Heart right ventricle (tissue), 16 donors: ENCODE measurements at regions not wholly inside any gene's neighbourhood (a gene's known extent, or its start where the extent isn't known, plus 50 kb on each side); places are given as distances from the start of the nearest gene placed in this dataset.

Experiments
- ATAC-seq, 8 donors: fragments of 200-7000 bp; cut with Tn5 transposase; one replicate each; pipeline ENCODE4 v1.9.1; 2020; ENCODE audit warnings: mild to moderate bottlenecking in 8 of 8, moderate library complexity in 8 of 8, moderate number of reproducible peaks in 1 of 8
- DNase-seq, 2 donors: peaks; one replicate each; pipeline ENCODE4 v3.0.0-alpha.2; 2020
- H3K27ac ChIP-seq, 10 donors: fragments of 200-600 bp; sonication (generic) in 2 of 10; one replicate each; pipeline versions ENCODE4 v1.5.0 to v1.8.0; 2020 to 2022; ENCODE audit warnings: mild to moderate bottlenecking in 3 of 10
- H3K27me3 ChIP-seq, 7 donors: fragments of 200-600 bp; one replicate each; pipeline ENCODE4 v1.8.0; 2021 to 2022; ENCODE audit warnings: mild to moderate bottlenecking in 2 of 7
- H3K36me3 ChIP-seq, 9 donors: fragments of 200-600 bp; sonication (generic) in 1 of 9; one replicate each; pipeline versions ENCODE4 v1.5.0 to v1.8.0; 2020 to 2022; ENCODE audit warnings: mild to moderate bottlenecking in 2 of 9
- H3K4me1 ChIP-seq, 9 donors: fragments of 200-600 bp; sonication (generic) in 1 of 9; one replicate each; pipeline versions ENCODE4 v1.5.0 to v1.8.0; 2020 to 2022; ENCODE audit warnings: mild to moderate bottlenecking in 4 of 9
- H3K4me3 ChIP-seq, 10 donors: fragments of 200-600 bp; sonication (generic) in 2 of 10; one replicate each; pipeline versions ENCODE4 v1.5.0 to v1.8.0; 2020 to 2022; ENCODE audit warnings: mild to moderate bottlenecking in 7 of 10, moderate library complexity in 2 of 10
- H3K9me3 ChIP-seq, 11 donors: fragments of 200-600 bp in 10 of 11; sonication (generic) in 2 of 11; one replicate each; pipeline versions ENCODE4 v1.5.0 to v1.8.0; 2013 to 2022; ENCODE audit warnings: mild to moderate bottlenecking in 2 of 11, control low read depth in 1 of 11, moderate library complexity in 1 of 11
- WGBS, 2 donors: extraction: QIAGEN DNeasy Blood & Tissue Kit; methylation state at CpG; one replicate each; pipeline ENCODE4 v1.1.7; 2013; ENCODE audit warnings: inconsistent platforms in 1 of 2; 5-methylcytosine and 5-hydroxymethylcytosine counted together
- intact Hi-C, 10 donors: fragments of 100-400 bp; cut with DNase I; formaldehyde crosslinking; loops; one replicate each; pipeline versions ENCODE4 v1.11.1 to v1.14.2; 2022
- TF ChIP-seq, protein P1 (sequence below), 9 donors: fragments of 200-600 bp; sonication (generic) in 2 of 9; IDR thresholded peaks; one replicate each; pipeline versions ENCODE4 v1.5.0 to v1.8.0; 2021 to 2022; ENCODE audit warnings: antibody characterized with exemption in 9 of 9, mild to moderate bottlenecking in 5 of 9, moderate library complexity in 1 of 9
- donor health status: Arrhythmogenic right ventricular cardiomyopathy.
- donor health status: ischemic (EF 13 %, LVEDD 7.1; RV severe dilation, severe dysfunction).
- donor health status: healthy with polysubstance abuse.
- donor health status: DM: no; HTN: yes; CAD: no.
- donor health status: DM: no; HTN: no; CAD: no.
- donor health status: ischemic (EF 25% LVEDD 6.9; RV normal size, moderate dysfunction).
- donor health status: ischemic (EF 25% LVEDD 5.7; RV mildly dilated, moderate dysfunction).
- donor health status: healthy.
- donor health status: DM: yes; HTN: yes; CAD: no.
- donor health status: Ischemic cardiomyopathy.
- donor health status: ischemic (EF 35%, LVEDD 5.7; RV mildly dilated, moderate dysfunction).
- donor health status: nonischemic (EF 11% LVEDD 7.7; RV severe dilation, severe dysfunction).
- donor health status: DM: yes; HTN: yes; CAD: no.
- donor health status: PGD.
- donor health status: ischemic (EF 29% LVEDD 5.4; RV normal size, mild dysfunction).
- donor health status: nonischemic (EF 23%, LVEDD 6.1; RV moderate dilation, normal function).

DNA sequence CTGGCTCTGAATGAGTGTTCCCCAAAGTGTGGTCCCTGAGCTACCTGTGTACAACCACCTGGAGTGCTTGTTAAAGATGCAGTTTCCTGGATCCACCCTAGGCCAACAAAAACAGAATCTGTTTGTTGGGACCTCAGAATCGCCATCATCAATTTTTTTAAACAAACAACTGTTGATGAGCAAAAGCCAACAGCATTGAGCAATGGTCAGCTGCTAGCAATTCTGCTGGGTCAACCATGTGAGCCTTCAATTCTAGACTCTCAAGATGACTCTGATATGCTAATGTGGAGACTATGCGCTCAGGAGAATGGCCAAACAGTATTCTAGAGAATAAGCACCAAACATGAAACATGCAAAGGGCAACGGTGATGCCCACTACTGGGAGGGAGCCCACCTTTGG is 64.4 kb upstream of the IYD start:
- Histone ChIP-seq H3K36me3 (no peaks in the 10 kb centered on the region), H3K4me3 (no peak overlapping the region), H3K27ac (no peak overlapping the region), H3K27me3 (peaks cover 0 to 4% (median 0%) of the 10 kb centered on the region in 7 donors), H3K9me3 (no peaks in the 10 kb centered on the region), H3K4me1 (no peaks in the 10 kb centered on the region)
- ATAC-seq (no peak), DNase-seq (no peak)
- TF ChIP-seq, protein P1, sequence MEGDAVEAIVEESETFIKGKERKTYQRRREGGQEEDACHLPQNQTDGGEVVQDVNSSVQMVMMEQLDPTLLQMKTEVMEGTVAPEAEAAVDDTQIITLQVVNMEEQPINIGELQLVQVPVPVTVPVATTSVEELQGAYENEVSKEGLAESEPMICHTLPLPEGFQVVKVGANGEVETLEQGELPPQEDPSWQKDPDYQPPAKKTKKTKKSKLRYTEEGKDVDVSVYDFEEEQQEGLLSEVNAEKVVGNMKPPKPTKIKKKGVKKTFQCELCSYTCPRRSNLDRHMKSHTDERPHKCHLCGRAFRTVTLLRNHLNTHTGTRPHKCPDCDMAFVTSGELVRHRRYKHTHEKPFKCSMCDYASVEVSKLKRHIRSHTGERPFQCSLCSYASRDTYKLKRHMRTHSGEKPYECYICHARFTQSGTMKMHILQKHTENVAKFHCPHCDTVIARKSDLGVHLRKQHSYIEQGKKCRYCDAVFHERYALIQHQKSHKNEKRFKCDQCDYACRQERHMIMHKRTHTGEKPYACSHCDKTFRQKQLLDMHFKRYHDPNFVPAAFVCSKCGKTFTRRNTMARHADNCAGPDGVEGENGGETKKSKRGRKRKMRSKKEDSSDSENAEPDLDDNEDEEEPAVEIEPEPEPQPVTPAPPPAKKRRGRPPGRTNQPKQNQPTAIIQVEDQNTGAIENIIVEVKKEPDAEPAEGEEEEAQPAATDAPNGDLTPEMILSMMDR (IDR thresholded peaks at IDR 0.05), result no peak
- intact Hi-C loops, result no loop called here
- WGBS, 2 donors, result 95 to 97% methylated on average over 3 of the region's 3 CpGs

DNA sequence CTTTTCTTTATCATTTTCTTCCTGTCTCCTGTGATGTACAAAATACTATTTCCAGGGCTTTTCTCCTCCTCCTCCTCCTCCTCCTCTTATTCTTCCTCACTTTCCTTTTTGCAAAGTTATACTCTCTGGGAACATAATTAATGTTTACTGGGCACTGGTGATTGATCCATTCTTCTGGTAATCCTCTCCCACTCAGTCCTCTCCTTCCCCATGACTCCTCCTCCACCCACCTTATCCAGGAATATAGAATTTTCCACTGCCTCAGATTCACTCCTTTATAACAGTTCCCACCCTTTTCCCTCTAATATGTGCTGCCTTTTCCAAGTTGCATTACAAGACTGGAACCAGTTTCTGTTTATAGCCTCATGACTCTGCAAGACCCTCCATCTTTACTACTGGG is 62.5 kb upstream of the IYD start:
- intact Hi-C loops, result no loop called here
- DNase-seq, result no peak
- ATAC-seq, result no peak
- Histone ChIP-seq H3K4me1 (no peaks in the 10 kb centered on the region), H3K27me3 (peaks cover 0 to 4% (median 0%) of the 10 kb centered on the region in 7 donors), H3K9me3 (no peaks in the 10 kb centered on the region), H3K4me3 (no peak overlapping the region), H3K27ac (no peak overlapping the region), H3K36me3 (no peaks in the 10 kb centered on the region)
- TF ChIP-seq, protein P1 (IDR thresholded peaks at IDR 0.05), result no peak

DNA sequence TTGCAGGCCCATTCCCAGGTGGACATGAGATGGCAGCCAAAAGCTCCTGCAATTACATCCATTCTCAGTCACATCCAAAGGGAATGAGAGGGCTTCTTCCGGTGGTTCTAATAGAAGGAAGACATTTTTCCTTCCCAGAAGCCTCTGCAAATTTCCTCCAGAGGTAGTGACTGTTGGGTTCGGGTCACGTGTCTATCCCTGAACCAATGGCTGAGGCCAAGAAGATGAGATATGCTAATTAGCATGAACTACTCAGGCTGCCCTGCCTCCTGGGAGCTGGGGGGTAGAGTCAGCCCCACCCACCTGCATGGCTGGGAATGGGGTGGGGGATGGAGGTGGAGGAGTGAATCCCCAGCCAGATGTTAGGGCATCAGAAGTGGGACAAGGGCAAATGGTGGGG is 61.3 kb upstream of the IYD start:
- WGBS, 2 donors, result 94 to 95% methylated on average over 3 of the region's 3 CpGs
- ATAC-seq (no peak), DNase-seq (no peak)
- no peaks in the 10 kb centered on the region for H3K9me3 ChIP-seq
- H3K4me3 ChIP-seq, result no peak overlapping the region
- H3K36me3 ChIP-seq, result no peaks in the 10 kb centered on the region
- H3K27me3 ChIP-seq, result peaks cover 0 to 4% (median 0%) of the 10 kb centered on the region in 7 donors
- H3K27ac ChIP-seq, result no peak overlapping the region
- TF ChIP-seq, protein P1 (IDR thresholded peaks at IDR 0.05), result no peak
- no peaks in the 10 kb centered on the region for H3K4me1 ChIP-seq
- intact Hi-C loops, result no loop called here

DNA sequence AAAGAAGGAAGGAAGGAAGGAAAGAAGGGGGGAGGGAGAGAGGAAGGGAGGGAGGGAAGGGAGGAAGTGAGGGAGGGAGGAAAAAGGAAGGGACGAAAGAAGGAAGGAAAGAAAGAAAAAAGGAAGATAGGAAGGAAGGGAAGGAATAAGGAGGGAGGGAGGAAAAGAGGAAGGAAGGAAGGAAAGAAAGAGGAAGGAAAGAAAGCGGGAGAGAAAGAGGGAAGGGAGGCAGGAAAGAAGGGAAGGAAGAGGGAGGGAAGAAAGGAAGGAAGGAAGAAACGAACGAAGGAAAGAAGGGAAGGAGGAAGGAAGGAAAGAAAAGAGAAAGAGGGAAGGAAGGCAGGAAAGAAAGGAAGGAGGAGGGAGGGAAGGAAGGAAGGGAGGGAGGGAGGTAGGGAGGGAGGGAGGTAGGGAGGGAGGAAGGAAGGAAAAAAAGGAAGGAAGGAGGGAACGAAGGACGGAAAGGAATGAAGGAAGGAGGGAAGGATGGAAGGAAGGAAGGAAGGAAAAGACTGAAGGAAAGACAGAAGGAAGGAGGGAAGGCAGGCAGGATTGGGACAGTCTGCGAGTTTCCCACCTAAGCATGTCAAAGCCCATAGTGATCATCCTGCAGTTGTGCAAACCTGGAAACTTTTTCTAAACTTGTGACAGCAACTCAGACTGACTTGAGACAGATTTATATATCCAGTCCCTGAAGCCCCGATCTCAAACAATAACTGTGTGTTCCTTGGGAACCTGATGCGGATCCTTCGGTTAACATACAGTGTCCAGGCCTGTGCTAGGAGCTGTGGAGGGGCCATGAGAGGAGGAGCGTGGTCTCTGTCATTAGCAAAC is 59.8 kb upstream of the IYD start:
- intact Hi-C loops, result no loop called here
- Histone ChIP-seq H3K27ac (no peak overlapping the region), H3K27me3 (peaks cover 0 to 4% (median 0%) of the 10 kb centered on the region in 7 donors), H3K36me3 (no peaks in the 10 kb centered on the region), H3K4me1 (no peaks in the 10 kb centered on the region), H3K4me3 (no peak overlapping the region), H3K9me3 (no peaks in the 10 kb centered on the region)
- DNase-seq (no peak), ATAC-seq (no peak)
- TF ChIP-seq, protein P1 (IDR thresholded peaks at IDR 0.05), result no peak
- WGBS, 2 donors, result 80 to 85% methylated on average over 11 of the region's 11 CpGs
